WI38 (cell line): ENCODE measurements at regions not wholly inside any gene's neighbourhood (a gene's known extent, or its start where the extent isn't known, plus 50 kb on each side); places are given as distances from the start of the nearest gene placed in this dataset.

Experiments used
- H3K4me3 ChIP-seq: 2 replicates; pipeline ENCODE4 v1.5.1; 2011; ENCODE audit warnings: low read depth, mild to moderate bottlenecking, control low read depth, low read length
- CTCF ChIP-seq: IDR thresholded peaks from 2 replicates; pipeline ENCODE4 v1.5.1; 2012; ENCODE audit warnings: low read depth, mild to moderate bottlenecking, control low read depth, low read length

GRCh38 chr13:97727991-97728390, 225.5 kb upstream of the IPO5 start:
- TF ChIP-seq CTCF, result no peak

GRCh38 chr13:97736436-97736835, 217.0 kb upstream of the IPO5 start:
- TF ChIP-seq CTCF, result no peak
- no peak overlapping the region for H3K4me3 ChIP-seq

More at GRCh38 chr13:97727991-97728390, 225.5 kb upstream of the IPO5 start:
- H3K4me3 ChIP-seq, result no peak overlapping the region

- no peak overlapping the region for H3K4me3 ChIP-seq
- TF ChIP-seq CTCF, result no peak
These were observed 211.4 kb upstream of the IPO5 start for GRCh38 chr13:97742084-97742483.

GRCh38 chr13:97743938-97744337, 209.5 kb upstream of the IPO5 start:
- no peak overlapping the region for H3K4me3 ChIP-seq
- TF ChIP-seq CTCF, result no peak

GRCh38 chr13:97746649-97747048, 206.8 kb upstream of the IPO5 start:
- no peak for TF ChIP-seq CTCF
- no peak overlapping the region for H3K4me3 ChIP-seq

GRCh38 chr13:97749174-97749573, 204.3 kb upstream of the IPO5 start:
- TF ChIP-seq CTCF, result no peak
- no peak overlapping the region for H3K4me3 ChIP-seq

GRCh38 chr13:97751477-97751876, 202.0 kb upstream of the IPO5 start:
- no peak for TF ChIP-seq CTCF

More at GRCh38 chr13:97751477-97751876, 202.0 kb upstream of the IPO5 start:
- H3K4me3 ChIP-seq, result no peak overlapping the region
